ENCODE measurements at regions not wholly inside any gene's neighbourhood (a gene's known extent, or its start where the extent isn't known, plus 50 kb on each side); places are given as distances from the start of the nearest gene placed in this dataset.

DNA sequence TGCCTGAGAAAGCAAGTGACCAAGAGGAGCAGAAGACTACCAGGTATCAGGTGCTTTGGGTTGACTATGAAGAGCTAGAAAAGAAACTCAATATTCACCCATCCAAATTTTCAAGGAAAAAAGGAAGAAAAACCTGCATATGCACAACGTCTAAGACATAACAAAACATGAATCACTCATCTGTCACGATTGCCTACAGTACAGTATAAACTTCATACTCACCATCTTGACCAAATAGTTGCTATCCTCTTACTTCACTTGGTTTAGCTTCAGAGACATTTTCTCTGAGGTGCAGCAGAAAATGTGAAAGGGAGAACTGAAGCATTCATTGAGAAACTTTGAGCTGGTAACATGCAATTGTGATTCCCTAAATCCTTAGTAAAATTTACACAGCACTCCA lies 228.6 kb upstream of the MPDZ start:
- no peak overlapping the region for H3K9ac ChIP-seq (ENCODE audit: low read depth in 1 of 2, low read length in 2 of 2)
- no peaks in the 10 kb centered on the region for H3K4me1 ChIP-seq (ENCODE audit: control insufficient read depth in 2 of 2, insufficient read depth in 2 of 2, low read length in 2 of 2)
- H3K27ac ChIP-seq (ENCODE audit: low read depth in 2 of 2, low read length in 2 of 2): no peak overlapping the region
- no peaks in the 10 kb centered on the region for H3K36me3 ChIP-seq (ENCODE audit: control insufficient read depth in 2 of 2, insufficient read depth in 2 of 2, low read length in 2 of 2)
- no peaks in the 10 kb centered on the region for H3K9me3 ChIP-seq (ENCODE audit: control insufficient read depth in 2 of 2, low read length in 2 of 2)
- H3K27me3 ChIP-seq (ENCODE audit: control insufficient read depth in 2 of 2, insufficient read depth in 2 of 2, low read length in 2 of 2): no peaks in the 10 kb centered on the region
- H3K4me3 ChIP-seq (ENCODE audit: low read length in 2 of 2): no peak overlapping the region

DNA sequence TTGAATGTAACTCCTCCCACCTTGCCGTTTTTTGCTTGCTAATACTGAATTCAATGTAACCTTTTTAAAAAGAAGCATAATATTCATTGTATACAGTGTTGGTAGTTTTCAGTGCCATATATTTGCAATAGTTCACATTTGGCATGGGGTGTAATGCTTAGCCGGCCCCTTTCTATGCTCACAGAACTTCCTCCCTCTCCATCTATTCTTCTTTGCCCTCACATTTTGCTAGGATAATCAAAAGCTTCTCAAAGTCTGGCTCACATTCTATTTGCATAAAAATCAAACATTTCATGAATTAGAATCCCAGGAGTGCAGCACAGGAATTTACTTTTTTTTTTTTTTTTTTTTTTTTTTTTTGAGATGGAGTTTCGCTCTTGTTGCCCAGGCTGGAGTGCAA lies 226.3 kb upstream of the MPDZ start:
- Histone ChIP-seq H3K9ac (ENCODE audit: low read depth in 1 of 2, low read length in 2 of 2) (no peak overlapping the region), H3K4me3 (ENCODE audit: low read length in 2 of 2) (no peak overlapping the region), H3K4me1 (ENCODE audit: control insufficient read depth in 2 of 2, insufficient read depth in 2 of 2, low read length in 2 of 2) (no peaks in the 10 kb centered on the region), H3K9me3 (ENCODE audit: control insufficient read depth in 2 of 2, low read length in 2 of 2) (no peaks in the 10 kb centered on the region), H3K36me3 (ENCODE audit: control insufficient read depth in 2 of 2, insufficient read depth in 2 of 2, low read length in 2 of 2) (no peaks in the 10 kb centered on the region), H3K27me3 (ENCODE audit: control insufficient read depth in 2 of 2, insufficient read depth in 2 of 2, low read length in 2 of 2) (no peaks in the 10 kb centered on the region), H3K27ac (ENCODE audit: low read depth in 2 of 2, low read length in 2 of 2) (no peak overlapping the region)

- H3K9ac ChIP-seq (ENCODE audit: low read depth in 1 of 2, low read length in 2 of 2): no peak overlapping the region
- H3K27me3 ChIP-seq (ENCODE audit: control insufficient read depth in 2 of 2, insufficient read depth in 2 of 2, low read length in 2 of 2): no peaks in the 10 kb centered on the region
- no peaks in the 10 kb centered on the region for H3K36me3 ChIP-seq (ENCODE audit: control insufficient read depth in 2 of 2, insufficient read depth in 2 of 2, low read length in 2 of 2)
- no peaks in the 10 kb centered on the region for H3K9me3 ChIP-seq (ENCODE audit: control insufficient read depth in 2 of 2, low read length in 2 of 2)
- H3K4me3 ChIP-seq (ENCODE audit: low read length in 2 of 2): no peak overlapping the region
- no peaks in the 10 kb centered on the region for H3K4me1 ChIP-seq (ENCODE audit: control insufficient read depth in 2 of 2, insufficient read depth in 2 of 2, low read length in 2 of 2)
- no peak overlapping the region for H3K27ac ChIP-seq (ENCODE audit: low read depth in 2 of 2, low read length in 2 of 2)
These were observed 224.1 kb upstream of the MPDZ start for GRCh38 chr9:13503599-13503998.

DNA sequence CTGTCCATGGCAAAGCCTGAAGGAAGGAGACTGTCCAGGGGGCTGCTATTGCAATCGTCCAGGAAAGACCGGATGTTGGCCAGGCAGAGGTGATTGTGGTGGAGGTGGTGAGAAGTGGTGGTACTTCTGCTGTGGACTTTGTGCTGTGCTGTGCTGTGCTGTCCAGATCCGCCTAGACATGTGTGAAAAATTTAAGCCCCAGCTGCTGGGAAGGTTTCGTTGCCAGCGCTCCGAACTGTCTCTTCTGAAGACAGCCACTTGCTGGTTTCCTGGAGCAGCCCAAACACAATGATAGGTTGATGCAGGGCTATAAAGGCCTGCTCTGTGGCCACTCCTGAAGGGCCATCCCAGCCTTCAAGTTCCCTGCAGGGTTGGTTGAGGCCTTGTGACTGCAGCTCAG lies 223.0 kb upstream of the MPDZ start:
- Histone ChIP-seq H3K9me3 (ENCODE audit: control insufficient read depth in 2 of 2, low read length in 2 of 2) (no peaks in the 10 kb centered on the region), H3K4me3 (ENCODE audit: low read length in 2 of 2) (no peak overlapping the region), H3K27me3 (ENCODE audit: control insufficient read depth in 2 of 2, insufficient read depth in 2 of 2, low read length in 2 of 2) (no peaks in the 10 kb centered on the region)

GRCh38 chr9:13501018-13501417 lies 221.5 kb upstream of the MPDZ start:
- Histone ChIP-seq H3K9me3 (ENCODE audit: control insufficient read depth in 2 of 2, low read length in 2 of 2) (no peaks in the 10 kb centered on the region), H3K9ac (ENCODE audit: low read depth in 1 of 2, low read length in 2 of 2) (no peak overlapping the region), H3K36me3 (ENCODE audit: control insufficient read depth in 2 of 2, insufficient read depth in 2 of 2, low read length in 2 of 2) (no peaks in the 10 kb centered on the region), H3K4me3 (ENCODE audit: low read length in 2 of 2) (no peak overlapping the region), H3K4me1 (ENCODE audit: control insufficient read depth in 2 of 2, insufficient read depth in 2 of 2, low read length in 2 of 2) (no peaks in the 10 kb centered on the region), H3K27ac (ENCODE audit: low read depth in 2 of 2, low read length in 2 of 2) (no peak overlapping the region), H3K27me3 (ENCODE audit: control insufficient read depth in 2 of 2, insufficient read depth in 2 of 2, low read length in 2 of 2) (no peaks in the 10 kb centered on the region)

More for the DNA sequence above, 223.0 kb upstream of the MPDZ start:
- Histone ChIP-seq H3K4me1 (ENCODE audit: control insufficient read depth in 2 of 2, insufficient read depth in 2 of 2, low read length in 2 of 2) (no peaks in the 10 kb centered on the region), H3K9ac (ENCODE audit: low read depth in 1 of 2, low read length in 2 of 2) (no peak overlapping the region), H3K27ac (ENCODE audit: low read depth in 2 of 2, low read length in 2 of 2) (no peak overlapping the region), H3K36me3 (ENCODE audit: control insufficient read depth in 2 of 2, insufficient read depth in 2 of 2, low read length in 2 of 2) (no peaks in the 10 kb centered on the region)

GRCh38 chr9:13500034-13500433 lies 220.5 kb upstream of the MPDZ start:
- Histone ChIP-seq H3K9me3 (ENCODE audit: control insufficient read depth in 2 of 2, low read length in 2 of 2) (no peaks in the 10 kb centered on the region), H3K4me3 (ENCODE audit: low read length in 2 of 2) (no peak overlapping the region), H3K27me3 (ENCODE audit: control insufficient read depth in 2 of 2, insufficient read depth in 2 of 2, low read length in 2 of 2) (no peaks in the 10 kb centered on the region), H3K36me3 (ENCODE audit: control insufficient read depth in 2 of 2, insufficient read depth in 2 of 2, low read length in 2 of 2) (no peaks in the 10 kb centered on the region), H3K9ac (ENCODE audit: low read depth in 1 of 2, low read length in 2 of 2) (no peak overlapping the region), H3K4me1 (ENCODE audit: control insufficient read depth in 2 of 2, insufficient read depth in 2 of 2, low read length in 2 of 2) (no peaks in the 10 kb centered on the region), H3K27ac (ENCODE audit: low read depth in 2 of 2, low read length in 2 of 2) (no peak overlapping the region)

GRCh38 chr9:13493697-13494096 lies 214.2 kb upstream of the MPDZ start:
- H3K9me3 ChIP-seq (ENCODE audit: control insufficient read depth in 2 of 2, low read length in 2 of 2): no peaks in the 10 kb centered on the region
- no peaks in the 10 kb centered on the region for H3K36me3 ChIP-seq (ENCODE audit: control insufficient read depth in 2 of 2, insufficient read depth in 2 of 2, low read length in 2 of 2)
- H3K4me3 ChIP-seq (ENCODE audit: low read length in 2 of 2): no peak overlapping the region
- H3K4me1 ChIP-seq (ENCODE audit: control insufficient read depth in 2 of 2, insufficient read depth in 2 of 2, low read length in 2 of 2): no peaks in the 10 kb centered on the region
- no peaks in the 10 kb centered on the region for H3K27me3 ChIP-seq (ENCODE audit: control insufficient read depth in 2 of 2, insufficient read depth in 2 of 2, low read length in 2 of 2)
- no peak overlapping the region for H3K9ac ChIP-seq (ENCODE audit: low read depth in 1 of 2, low read length in 2 of 2)
- no peak overlapping the region for H3K27ac ChIP-seq (ENCODE audit: low read depth in 2 of 2, low read length in 2 of 2)

- Histone ChIP-seq H3K9me3 (ENCODE audit: control insufficient read depth in 2 of 2, low read length in 2 of 2) (no peaks in the 10 kb centered on the region), H3K4me1 (ENCODE audit: control insufficient read depth in 2 of 2, insufficient read depth in 2 of 2, low read length in 2 of 2) (no peaks in the 10 kb centered on the region), H3K27ac (ENCODE audit: low read depth in 2 of 2, low read length in 2 of 2) (no peak overlapping the region), H3K4me3 (ENCODE audit: low read length in 2 of 2) (no peak overlapping the region), H3K27me3 (ENCODE audit: control insufficient read depth in 2 of 2, insufficient read depth in 2 of 2, low read length in 2 of 2) (no peaks in the 10 kb centered on the region), H3K36me3 (ENCODE audit: control insufficient read depth in 2 of 2, insufficient read depth in 2 of 2, low read length in 2 of 2) (no peaks in the 10 kb centered on the region), H3K9ac (ENCODE audit: low read depth in 1 of 2, low read length in 2 of 2) (no peak overlapping the region)
These were observed 212.3 kb upstream of the MPDZ start for GRCh38 chr9:13491493-13492424.

DNA sequence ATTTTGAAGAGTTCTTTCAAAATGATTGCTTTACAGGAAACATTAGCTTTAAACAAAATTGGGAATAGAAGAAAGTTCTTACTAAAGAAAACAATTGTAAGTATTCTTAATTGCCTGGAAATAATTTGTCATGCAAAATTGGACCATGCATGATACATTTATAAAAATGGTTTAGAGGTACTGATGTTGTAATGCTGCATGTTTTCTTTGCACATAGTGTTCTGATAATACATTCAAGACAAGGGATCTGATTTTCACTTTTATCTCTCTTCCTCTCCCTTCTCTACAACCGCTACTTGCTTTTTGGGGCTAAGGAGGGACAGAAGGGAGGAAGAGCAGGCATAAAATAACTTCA lies 211.6 kb upstream of the MPDZ start:
- H3K9me3 ChIP-seq (ENCODE audit: control insufficient read depth in 2 of 2, low read length in 2 of 2): no peaks in the 10 kb centered on the region
- H3K4me3 ChIP-seq (ENCODE audit: low read length in 2 of 2): no peak overlapping the region
- H3K4me1 ChIP-seq (ENCODE audit: control insufficient read depth in 2 of 2, insufficient read depth in 2 of 2, low read length in 2 of 2): no peaks in the 10 kb centered on the region
- H3K27ac ChIP-seq (ENCODE audit: low read depth in 2 of 2, low read length in 2 of 2): no peak overlapping the region
- H3K27me3 ChIP-seq (ENCODE audit: control insufficient read depth in 2 of 2, insufficient read depth in 2 of 2, low read length in 2 of 2): no peaks in the 10 kb centered on the region
- no peak overlapping the region for H3K9ac ChIP-seq (ENCODE audit: low read depth in 1 of 2, low read length in 2 of 2)
- H3K36me3 ChIP-seq (ENCODE audit: control insufficient read depth in 2 of 2, insufficient read depth in 2 of 2, low read length in 2 of 2): no peaks in the 10 kb centered on the region

GRCh38 chr9:13487936-13488335 lies 208.4 kb upstream of the MPDZ start:
- Histone ChIP-seq H3K4me1 (ENCODE audit: control insufficient read depth in 2 of 2, insufficient read depth in 2 of 2, low read length in 2 of 2) (no peaks in the 10 kb centered on the region), H3K27ac (ENCODE audit: low read depth in 2 of 2, low read length in 2 of 2) (no peak overlapping the region), H3K36me3 (ENCODE audit: control insufficient read depth in 2 of 2, insufficient read depth in 2 of 2, low read length in 2 of 2) (no peaks in the 10 kb centered on the region), H3K9me3 (ENCODE audit: control insufficient read depth in 2 of 2, low read length in 2 of 2) (no peaks in the 10 kb centered on the region), H3K27me3 (ENCODE audit: control insufficient read depth in 2 of 2, insufficient read depth in 2 of 2, low read length in 2 of 2) (no peaks in the 10 kb centered on the region), H3K4me3 (ENCODE audit: low read length in 2 of 2) (no peak overlapping the region), H3K9ac (ENCODE audit: low read depth in 1 of 2, low read length in 2 of 2) (no peak overlapping the region)

Measured in mucosa of rectum (tissue), 2 donors.